H9 (cell line): ENCODE measurements at regions not wholly inside any gene's neighbourhood (a gene's known extent, or its start where the extent isn't known, plus 50 kb on each side); places are given as distances from the start of the nearest gene placed in this dataset.

ENCODE experiments used
- DNase-seq: peaks from one replicate; pipeline ENCODE4 v3.0.0-alpha.2; 2017
- H2AFZ ChIP-seq: one replicate; pipeline ENCODE4 v1.6.1; 2013; ENCODE audit warnings: mild to moderate bottlenecking, low read length, control low read depth, moderate library complexity
- H2AK5ac ChIP-seq: 2 replicates; pipeline ENCODE4 v1.6.1; 2013; ENCODE audit warnings: low read length, control low read depth, mixed read lengths; ENCODE audit not compliant: insufficient read length
- H2BK120ac ChIP-seq: one replicate; pipeline ENCODE4 v1.6.1; 2013; ENCODE audit warnings: low read depth, mild to moderate bottlenecking, low read length, control low read depth, inconsistent platforms; ENCODE audit not compliant: poor library complexity, severe bottlenecking
- H2BK12ac ChIP-seq: 2 replicates; pipeline ENCODE4 v1.6.1; 2013; ENCODE audit warnings: low read length, control low read depth, mixed read lengths, low read depth; ENCODE audit not compliant: insufficient read length
- H2BK15ac ChIP-seq: 2 replicates; pipeline ENCODE4 v1.6.1; 2013; ENCODE audit warnings: low read depth, low read length, control low read depth
- H2BK20ac ChIP-seq: one replicate; pipeline ENCODE4 v1.6.1; 2013; ENCODE audit warnings: low read depth, mild to moderate bottlenecking, low read length, control low read depth, inconsistent platforms; ENCODE audit not compliant: poor library complexity, severe bottlenecking
- H2BK5ac ChIP-seq: 2 replicates; pipeline ENCODE4 v1.6.1; 2013; ENCODE audit warnings: low read length, control low read depth, mixed read lengths; ENCODE audit not compliant: insufficient read length
- H3K14ac ChIP-seq: 2 replicates; pipeline ENCODE4 v1.6.1; 2013; ENCODE audit warnings: low read length, control low read depth; ENCODE audit not compliant: insufficient read depth
- H3K18ac ChIP-seq: 2 replicates; pipeline ENCODE4 v1.6.1; 2013; ENCODE audit warnings: low read depth, mild to moderate bottlenecking, mixed read lengths, low read length, control low read depth; ENCODE audit not compliant: insufficient read length
- H3K23ac ChIP-seq: 2 replicates; pipeline ENCODE4 v1.6.1; 2013; ENCODE audit warnings: low read length, control low read depth, mixed read lengths, low read depth; ENCODE audit not compliant: insufficient read length
- H3K23me2 ChIP-seq: 2 replicates; pipeline ENCODE4 v1.6.1; 2013; ENCODE audit warnings: low read depth, mild to moderate bottlenecking, mixed read lengths, low read length, control low read depth; ENCODE audit not compliant: insufficient read length, poor library complexity, severe bottlenecking
- H3K27ac ChIP-seq: 2 replicates; pipeline ENCODE4 v1.5.1; 2013; ENCODE audit warnings: low read length, control low read depth, mixed read lengths, low read depth; ENCODE audit not compliant: insufficient read length
- H3K27me3 ChIP-seq: 2 replicates; pipeline ENCODE4 v1.6.1; 2013; ENCODE audit warnings: low read length, control low read depth, inconsistent platforms; ENCODE audit not compliant: insufficient read depth
- H3K4ac ChIP-seq: 2 replicates; pipeline ENCODE4 v1.6.1; 2013; ENCODE audit warnings: low read depth, mild to moderate bottlenecking, control low read depth, inconsistent platforms, low read length, moderate library complexity
- H3K4me1 ChIP-seq: 2 replicates; pipeline ENCODE4 v1.6.1; 2013; ENCODE audit warnings: low read length, control low read depth, inconsistent platforms; ENCODE audit not compliant: insufficient read depth
- H3K4me2 ChIP-seq: 2 replicates; pipeline ENCODE4 v1.6.1; 2013; ENCODE audit warnings: low read length, control low read depth, mixed read lengths; ENCODE audit not compliant: insufficient read length, insufficient read depth
- H3K56ac ChIP-seq: 2 replicates; pipeline ENCODE4 v1.6.1; 2013; ENCODE audit warnings: low read depth, mild to moderate bottlenecking, mixed read lengths, low read length, control low read depth; ENCODE audit not compliant: insufficient read length
- H3K79me1 ChIP-seq: 2 replicates; pipeline ENCODE4 v1.6.1; 2013; ENCODE audit warnings: low read depth, mild to moderate bottlenecking, moderate library complexity, low read length, control low read depth, inconsistent platforms; ENCODE audit not compliant: insufficient read depth, poor library complexity, severe bottlenecking
- H3K79me2 ChIP-seq: 2 replicates; pipeline ENCODE4 v1.6.1; 2013; ENCODE audit warnings: low read length, control low read depth, inconsistent platforms; ENCODE audit not compliant: insufficient read depth
- H3K9ac ChIP-seq: 2 replicates; pipeline ENCODE4 v1.6.1; 2013; ENCODE audit warnings: low read length, control low read depth, mixed read lengths; ENCODE audit not compliant: insufficient read length; ENCODE audit errors: extremely low read depth
- H3K9me3 ChIP-seq: one replicate; pipeline ENCODE4 v1.6.1; 2013; ENCODE audit warnings: low read depth, low read length, inconsistent platforms; ENCODE audit not compliant: control insufficient read depth
- H3T11ph ChIP-seq: one replicate; pipeline ENCODE4 v1.6.1; 2013; ENCODE audit warnings: mild to moderate bottlenecking, low read length, control low read depth, inconsistent platforms
- H4K20me1 ChIP-seq: one replicate; pipeline ENCODE4 v1.6.1; 2013; ENCODE audit not compliant: control insufficient read depth, insufficient read length, insufficient read depth
- H4K5ac ChIP-seq: 2 replicates; pipeline ENCODE4 v1.6.1; 2013; ENCODE audit warnings: low read depth, mild to moderate bottlenecking, mixed read lengths, low read length, control low read depth; ENCODE audit not compliant: insufficient read length
- H4K8ac ChIP-seq: replicated peaks from 2 replicates; pipeline ENCODE4 v1.6.1; 2013; ENCODE audit warnings: low read length, control low read depth, mixed read lengths, low read depth; ENCODE audit not compliant: insufficient read length
- H4K91ac ChIP-seq: 2 replicates; pipeline ENCODE4 v1.6.1; 2013; ENCODE audit warnings: low read depth, mild to moderate bottlenecking, moderate library complexity, mixed read lengths, low read length, control low read depth; ENCODE audit not compliant: insufficient read length
- H3K27ac Mint-ChIP-seq, 3 experiments: 2 replicates in 2 of 3; 3 replicates in 1 of 3; pipeline ENCODE4 v1.8.0; 2020 to 2021; ENCODE audit warnings: mixed read lengths in 3 of 3, mild to moderate bottlenecking in 1 of 3, moderate library complexity in 1 of 3
- H3K27me3 Mint-ChIP-seq: 2 replicates; pipeline ENCODE4 v1.8.0; 2021; ENCODE audit warnings: low read depth, mild to moderate bottlenecking, moderate library complexity, mixed read lengths
- H3K36me3 Mint-ChIP-seq, 3 experiments: 2 replicates in 2 of 3; 3 replicates in 1 of 3; pipeline ENCODE4 v1.8.0; 2020 to 2021; ENCODE audit warnings: low read depth in 3 of 3, mixed read lengths in 3 of 3; ENCODE audit not compliant: insufficient read depth in 1 of 3
- H3K4me1 Mint-ChIP-seq, 2 experiments: 2 replicates each; pipeline ENCODE4 v1.8.0; 2020; ENCODE audit warnings: mixed read lengths in 2 of 2
- H3K4me3 Mint-ChIP-seq, 2 experiments: 2 replicates in 1 of 2; 3 replicates in 1 of 2; pipeline ENCODE4 v1.8.0; 2020 to 2021; ENCODE audit warnings: mild to moderate bottlenecking in 2 of 2, mixed read lengths in 2 of 2, moderate library complexity in 1 of 2
- H3K9me3 Mint-ChIP-seq, 2 experiments: 2 replicates in 1 of 2; 3 replicates in 1 of 2; pipeline ENCODE4 v1.8.0; 2020; ENCODE audit warnings: mild to moderate bottlenecking in 2 of 2, mixed read lengths in 2 of 2, moderate library complexity in 1 of 2
- WGBS: extraction: QIAGEN DNeasy Blood & Tissue Kit; methylation state at CpG from one replicate; pipeline ENCODE4 v1.1.7; 2013; ENCODE audit warnings: missing lambda C conversion rate, low lambda C conversion rate, mixed read lengths; ENCODE audit not compliant: insufficient read length; ENCODE audit errors: extremely low coverage; 5-methylcytosine and 5-hydroxymethylcytosine counted together
- TF ChIP-seq, protein P1 (sequence below): fragments of 200-600 bp; sonication (generic); conservative IDR thresholded peaks from 3 replicates; pipeline ENCODE4 v1.8.0; 2021; ENCODE audit warnings: antibody characterized with exemption, mild to moderate bottlenecking

DNA sequence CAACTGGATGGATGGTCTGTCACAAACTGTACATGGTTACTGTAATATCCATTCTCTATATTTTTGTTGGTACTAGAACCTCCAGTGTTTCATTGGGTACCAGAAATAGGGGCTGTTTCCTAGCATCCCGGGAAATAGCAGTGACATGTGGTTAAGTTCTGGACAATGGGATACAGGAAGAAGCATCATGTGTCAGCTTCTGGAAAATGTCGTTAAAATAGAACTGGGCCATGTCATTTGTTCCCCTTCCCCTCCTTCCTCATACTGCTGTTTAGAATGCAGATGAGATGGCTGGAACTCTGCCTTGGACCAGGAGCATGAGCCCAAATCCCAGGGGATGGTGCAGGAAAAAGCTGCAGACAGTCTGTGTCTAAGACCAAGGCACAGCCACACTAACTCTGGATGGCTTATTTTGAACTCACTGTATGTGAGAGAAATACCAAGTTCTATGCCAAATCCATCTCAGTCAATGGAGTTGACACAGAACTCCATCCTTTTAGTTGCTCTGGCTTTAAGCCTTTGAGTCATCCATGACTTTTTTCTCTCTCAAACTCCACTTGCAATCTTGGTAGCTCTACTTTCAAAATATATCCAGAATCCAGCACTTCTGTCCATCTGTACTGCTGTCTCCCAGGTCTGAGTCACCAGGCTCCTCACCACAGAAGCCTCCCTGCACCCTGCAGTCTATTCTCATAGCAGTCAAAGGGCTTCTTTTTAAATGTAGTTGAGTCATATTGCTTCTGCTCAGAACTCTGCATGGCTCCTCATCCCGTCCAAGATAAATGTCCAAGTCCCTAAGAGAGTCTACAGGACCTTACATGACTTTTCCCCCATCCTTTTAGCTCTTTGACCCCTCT lies 184.2 kb downstream of the NSG2 start:
- Histone ChIP-seq H2BK12ac (no peak overlapping the region), H3K4me1 (no peaks in the 10 kb centered on the region), H3K79me2 (no peaks in the 10 kb centered on the region), H2AK5ac (no peak overlapping the region), H4K8ac (no peak overlapping the region), H3K18ac (no peak overlapping the region), H4K20me1 (no peaks in the 10 kb centered on the region), H3K4me2 (no peak overlapping the region), H2AFZ (no peak overlapping the region), H3K4ac (no peak overlapping the region), H3K56ac (no peak overlapping the region), H3T11ph (no peak overlapping the region), H3K79me1 (no peaks in the 10 kb centered on the region), H3K23me2 (no peaks in the 10 kb centered on the region), H2BK5ac (no peak overlapping the region), H3K23ac (no peak overlapping the region), H2BK120ac (no peak overlapping the region), H3K27ac (no peak overlapping the region), H3K27me3 (no peaks in the 10 kb centered on the region), H3K9ac (no peak overlapping the region), H3K9me3 (no peaks in the 10 kb centered on the region), H4K5ac (no peak overlapping the region), H4K91ac (no peak overlapping the region), H2BK20ac (no peak overlapping the region), H3K14ac (no peak overlapping the region), H2BK15ac (no peak overlapping the region)
- TF ChIP-seq, protein P1, sequence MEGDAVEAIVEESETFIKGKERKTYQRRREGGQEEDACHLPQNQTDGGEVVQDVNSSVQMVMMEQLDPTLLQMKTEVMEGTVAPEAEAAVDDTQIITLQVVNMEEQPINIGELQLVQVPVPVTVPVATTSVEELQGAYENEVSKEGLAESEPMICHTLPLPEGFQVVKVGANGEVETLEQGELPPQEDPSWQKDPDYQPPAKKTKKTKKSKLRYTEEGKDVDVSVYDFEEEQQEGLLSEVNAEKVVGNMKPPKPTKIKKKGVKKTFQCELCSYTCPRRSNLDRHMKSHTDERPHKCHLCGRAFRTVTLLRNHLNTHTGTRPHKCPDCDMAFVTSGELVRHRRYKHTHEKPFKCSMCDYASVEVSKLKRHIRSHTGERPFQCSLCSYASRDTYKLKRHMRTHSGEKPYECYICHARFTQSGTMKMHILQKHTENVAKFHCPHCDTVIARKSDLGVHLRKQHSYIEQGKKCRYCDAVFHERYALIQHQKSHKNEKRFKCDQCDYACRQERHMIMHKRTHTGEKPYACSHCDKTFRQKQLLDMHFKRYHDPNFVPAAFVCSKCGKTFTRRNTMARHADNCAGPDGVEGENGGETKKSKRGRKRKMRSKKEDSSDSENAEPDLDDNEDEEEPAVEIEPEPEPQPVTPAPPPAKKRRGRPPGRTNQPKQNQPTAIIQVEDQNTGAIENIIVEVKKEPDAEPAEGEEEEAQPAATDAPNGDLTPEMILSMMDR, result no peak
- H3K27ac Mint-ChIP-seq, result no peak overlapping the region
- H3K36me3 Mint-ChIP-seq, result no peaks in the 10 kb centered on the region
- H3K27me3 Mint-ChIP-seq, result peaks cover 9% of the 10 kb centered on the region
- no peaks in the 10 kb centered on the region; a peak in 1 of 5 replicates for H3K9me3 Mint-ChIP-seq
- no peak overlapping the region for H3K4me3 Mint-ChIP-seq
- no CpG with 5 or more reads among the region's 3 CpGs for WGBS
- H3K4me1 Mint-ChIP-seq, result peaks cover 0 to 10% of the 10 kb centered on the region in 2 experiments; a peak in 2 of 4 replicates
- no peak for DNase-seq
